LNCAP (cell line): ENCODE measurements at regions not wholly inside any gene's neighbourhood (a gene's known extent, or its start where the extent isn't known, plus 50 kb on each side); places are given as distances from the start of the nearest gene placed in this dataset.

ENCODE experiments used
- TF ChIP-seq, protein P1 (sequence below): fragments of 450-650 bp; IDR thresholded peaks from 2 replicates; pipeline ENCODE4 v1.5.1; 2017; ENCODE audit warnings: mild to moderate bottlenecking

DNA sequence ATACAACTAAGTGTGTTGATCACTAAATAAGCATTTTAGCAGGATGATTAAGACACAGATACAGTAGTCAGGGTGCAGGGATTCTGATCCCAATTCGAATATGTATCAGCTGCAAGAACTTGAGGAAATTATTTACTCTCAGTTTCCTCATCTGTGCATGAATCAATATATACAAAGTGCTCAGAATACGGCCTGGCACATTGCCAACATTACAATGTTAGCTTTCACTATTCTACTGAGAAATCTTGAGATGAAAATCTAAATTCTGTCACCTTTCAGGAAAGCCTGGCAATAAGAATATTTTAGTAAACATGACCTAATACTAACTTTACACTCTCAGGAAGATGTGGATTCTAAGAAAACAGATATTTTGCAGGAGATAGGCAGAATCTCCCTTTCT is 1001.6 kb upstream of the IGFBP7 start:
- TF ChIP-seq, protein P1, sequence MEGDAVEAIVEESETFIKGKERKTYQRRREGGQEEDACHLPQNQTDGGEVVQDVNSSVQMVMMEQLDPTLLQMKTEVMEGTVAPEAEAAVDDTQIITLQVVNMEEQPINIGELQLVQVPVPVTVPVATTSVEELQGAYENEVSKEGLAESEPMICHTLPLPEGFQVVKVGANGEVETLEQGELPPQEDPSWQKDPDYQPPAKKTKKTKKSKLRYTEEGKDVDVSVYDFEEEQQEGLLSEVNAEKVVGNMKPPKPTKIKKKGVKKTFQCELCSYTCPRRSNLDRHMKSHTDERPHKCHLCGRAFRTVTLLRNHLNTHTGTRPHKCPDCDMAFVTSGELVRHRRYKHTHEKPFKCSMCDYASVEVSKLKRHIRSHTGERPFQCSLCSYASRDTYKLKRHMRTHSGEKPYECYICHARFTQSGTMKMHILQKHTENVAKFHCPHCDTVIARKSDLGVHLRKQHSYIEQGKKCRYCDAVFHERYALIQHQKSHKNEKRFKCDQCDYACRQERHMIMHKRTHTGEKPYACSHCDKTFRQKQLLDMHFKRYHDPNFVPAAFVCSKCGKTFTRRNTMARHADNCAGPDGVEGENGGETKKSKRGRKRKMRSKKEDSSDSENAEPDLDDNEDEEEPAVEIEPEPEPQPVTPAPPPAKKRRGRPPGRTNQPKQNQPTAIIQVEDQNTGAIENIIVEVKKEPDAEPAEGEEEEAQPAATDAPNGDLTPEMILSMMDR, result no peak

DNA sequence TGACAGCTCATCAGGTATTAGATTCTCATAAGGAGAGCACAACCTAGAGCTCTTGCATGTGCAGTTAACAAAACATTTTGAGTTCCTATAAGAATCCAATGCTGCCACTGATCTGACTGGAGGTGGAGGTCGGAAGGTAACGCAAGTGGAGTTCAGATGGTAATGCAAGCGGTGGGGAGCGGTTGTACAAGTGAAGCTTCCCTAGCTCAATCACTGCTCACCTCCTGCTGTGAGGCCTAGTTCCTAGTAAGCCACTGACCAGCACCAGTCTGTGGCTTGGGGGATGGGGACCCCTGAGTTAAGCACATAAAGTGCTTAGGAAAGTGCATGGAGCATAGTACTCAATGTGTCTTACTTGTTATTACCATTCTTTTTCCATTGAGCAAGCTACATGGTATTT is 983.2 kb upstream of the IGFBP7 start:
- TF ChIP-seq, protein P1, result no peak

DNA sequence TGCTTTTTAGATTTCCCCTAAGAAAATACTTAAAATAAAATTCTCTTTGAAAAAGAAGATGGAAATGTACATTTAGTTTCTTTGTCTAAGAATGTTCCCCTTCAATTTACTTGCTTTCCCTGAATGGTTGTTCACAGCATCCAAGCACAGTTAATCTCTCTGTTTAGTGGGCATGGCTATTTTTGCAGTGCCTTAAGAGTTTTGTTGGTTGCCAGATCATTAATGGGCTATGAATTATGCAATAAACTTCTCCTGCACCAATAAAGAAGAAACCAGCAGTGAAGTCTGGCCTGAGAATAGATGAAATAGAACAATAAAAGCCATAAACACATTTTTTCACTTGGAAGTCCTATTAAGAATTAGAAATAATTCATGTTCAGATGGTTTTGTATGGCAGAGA is 980.4 kb upstream of the IGFBP7 start:
- TF ChIP-seq, protein P1, result no peak

DNA sequence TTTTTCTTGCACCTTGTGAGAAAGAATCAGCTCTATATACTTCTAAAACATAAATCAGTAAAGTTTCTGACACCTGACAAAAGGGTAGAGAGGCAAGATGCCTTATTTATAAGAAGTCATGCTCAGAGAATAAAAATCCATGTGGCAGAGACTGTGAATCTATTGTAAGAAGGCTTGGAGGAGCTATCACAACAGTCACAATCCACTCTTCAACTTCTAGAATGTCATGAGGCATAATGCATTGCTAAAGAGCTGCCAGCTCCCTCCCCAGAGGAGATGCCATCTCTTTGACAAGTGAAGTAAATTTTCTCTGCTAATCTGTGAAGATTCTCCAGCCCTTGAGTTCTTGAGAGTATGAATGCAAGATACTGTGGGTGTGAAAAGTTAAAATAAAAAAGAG is 971.2 kb upstream of the IGFBP7 start:
- TF ChIP-seq, protein P1, result no peak

DNA sequence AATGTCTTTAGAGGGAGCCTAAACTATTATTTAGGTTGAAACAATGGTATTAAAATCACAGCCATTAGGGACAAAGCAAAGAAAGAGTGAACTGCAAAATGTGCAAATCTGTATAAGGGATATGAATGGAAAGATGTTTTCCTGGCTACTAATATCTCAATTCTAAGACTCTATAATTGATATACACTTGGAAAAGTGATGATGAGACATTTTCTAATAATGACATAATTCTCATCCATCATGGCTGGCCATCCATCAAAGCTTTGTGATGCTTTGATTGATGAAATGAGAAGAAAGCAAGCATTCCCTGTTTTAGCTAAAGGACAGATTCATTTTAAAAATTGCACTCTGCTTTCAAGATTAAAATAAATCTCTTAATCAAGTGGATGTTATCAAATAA is 965.5 kb upstream of the IGFBP7 start:
- TF ChIP-seq, protein P1, result no peak

DNA sequence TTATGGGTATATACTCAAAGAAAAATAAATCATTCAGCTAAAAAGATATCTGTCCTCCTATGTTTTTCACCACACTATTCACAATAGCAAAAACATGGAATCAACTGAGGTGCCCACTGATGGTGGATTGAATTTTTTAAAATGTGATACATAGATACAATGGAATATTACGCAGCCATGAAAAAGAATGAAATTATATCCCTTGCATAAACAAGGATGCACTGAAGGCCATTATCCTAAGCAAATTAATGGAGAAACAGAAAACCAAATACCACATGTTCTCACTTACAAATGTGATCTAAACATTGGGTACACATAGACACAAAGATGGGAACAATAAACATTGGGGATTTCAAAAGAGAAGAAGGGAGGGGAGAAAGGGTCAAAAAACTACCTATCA is 964.2 kb upstream of the IGFBP7 start:
- TF ChIP-seq, protein P1, result no peak

DNA sequence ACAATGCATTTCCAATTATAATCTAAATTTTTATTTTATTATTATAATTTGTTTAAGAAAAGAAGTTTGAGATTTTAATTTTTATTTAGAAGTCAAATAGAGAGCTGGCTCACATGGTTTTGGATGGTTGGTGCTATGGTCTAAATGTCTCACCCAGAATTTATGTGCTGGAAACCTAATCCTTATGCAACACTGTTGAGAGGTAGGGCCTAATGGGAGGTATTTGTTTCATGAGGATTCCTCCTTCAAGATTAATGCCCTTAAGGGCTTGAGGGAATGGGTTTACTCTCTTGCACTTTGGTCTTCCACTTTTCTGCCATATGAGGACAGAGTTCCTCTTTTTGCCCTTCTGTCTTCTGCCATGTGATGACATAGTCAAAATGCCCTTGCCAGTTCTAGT is 960.5 kb upstream of the IGFBP7 start:
- TF ChIP-seq, protein P1, result no peak

DNA sequence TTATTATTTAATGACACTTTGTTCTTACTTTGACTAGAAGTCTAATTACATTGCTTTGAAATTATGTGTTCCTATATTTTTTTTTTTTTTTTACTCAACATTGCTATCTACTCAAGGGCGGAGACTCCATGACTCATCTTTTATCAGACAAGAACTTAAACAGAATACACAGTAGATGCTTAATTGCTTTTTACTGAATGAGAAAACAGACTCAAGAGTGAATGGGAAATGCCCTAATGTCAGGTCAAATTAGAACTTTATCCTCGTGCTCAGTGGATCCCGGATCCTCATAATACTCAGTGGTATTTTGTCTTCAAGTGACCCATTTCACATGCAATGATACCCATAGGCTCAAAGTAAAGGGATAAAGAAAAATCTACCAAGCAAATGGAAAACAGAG is 954.5 kb upstream of the IGFBP7 start:
- TF ChIP-seq, protein P1, result no peak
